CD14-positive monocyte (primary cell): ENCODE measurements at regions not wholly inside any gene's neighbourhood (a gene's known extent, or its start where the extent isn't known, plus 50 kb on each side); places are given as distances from the start of the nearest gene placed in this dataset.

Experiments
- DNase-seq, 3 donors: peaks; one replicate each; pipeline ENCODE4 v3.0.0-alpha.2; 2011 to 2022
- H2AFZ ChIP-seq: 2 replicates; pipeline ENCODE4 v1.6.0; 2012; ENCODE audit warnings: mild to moderate bottlenecking, low read depth, low read length, inconsistent platforms; ENCODE audit not compliant: insufficient read depth, poor library complexity, severe bottlenecking
- H3K27ac ChIP-seq, 2 donors: 1 replicate in 1 of 2; 2 replicates in 1 of 2; pipeline ENCODE4 v1.5.1; 2012 to 2013; ENCODE audit warnings: low read length in 2 of 2, control low read depth in 1 of 2, inconsistent platforms in 1 of 2, low read depth in 1 of 2, mild to moderate bottlenecking in 1 of 2
- H3K27me3 ChIP-seq, 2 donors: one replicate each; pipeline versions ENCODE4 v1.6.0 to v1.6.1; 2011 to 2013; ENCODE audit warnings: low read length in 2 of 2; ENCODE audit not compliant: control insufficient read depth in 2 of 2, insufficient read depth in 2 of 2
- H3K36me3 ChIP-seq, 2 donors: replicated peaks in 1 of 2; 1 replicate in 1 of 2; 2 replicates in 1 of 2; pipeline versions ENCODE4 v1.5.1 to v1.6.1; 2012 to 2013; ENCODE audit warnings: low read length in 2 of 2, control low read depth in 1 of 2, inconsistent platforms in 1 of 2, mild to moderate bottlenecking in 1 of 2; ENCODE audit not compliant: insufficient read depth in 2 of 2, control insufficient read depth in 1 of 2
- H3K4me1 ChIP-seq, 2 donors: 1 replicate in 1 of 2; 2 replicates in 1 of 2; pipeline versions ENCODE4 v1.5.1 to v1.6.1; 2012 to 2013; ENCODE audit warnings: low read length in 2 of 2, control low read depth in 1 of 2, inconsistent platforms in 1 of 2, mild to moderate bottlenecking in 1 of 2, moderate library complexity in 1 of 2; ENCODE audit not compliant: insufficient read depth in 2 of 2, control insufficient read depth in 1 of 2
- H3K4me2 ChIP-seq: replicated peaks from 2 replicates; pipeline ENCODE3; 2012; ENCODE audit warnings: low read length, moderate library complexity, mild to moderate bottlenecking; ENCODE audit not compliant: poor library complexity, severe bottlenecking; ENCODE audit errors: extremely low read depth
- H3K4me3 ChIP-seq, 3 experiments: fragments of 200-600 bp in 1 of 3; sonication (generic) in 1 of 3; replicated peaks in 1 of 3; 1 replicate in 2 of 3; 2 replicates in 1 of 3; pipeline ENCODE4 v1.5.1; 2011 to 2013; ENCODE audit warnings: low read length in 3 of 3, mild to moderate bottlenecking in 3 of 3, control low read depth in 2 of 3, low read depth in 2 of 3, inconsistent platforms in 1 of 3, moderate library complexity in 1 of 3
- H3K79me2 ChIP-seq: 2 replicates; pipeline ENCODE4 v1.6.0; 2012; ENCODE audit warnings: mild to moderate bottlenecking, control low read depth, inconsistent platforms, low read length, moderate library complexity; ENCODE audit not compliant: insufficient read depth
- H3K9ac ChIP-seq: 2 replicates; pipeline ENCODE4 v1.6.0; 2017; ENCODE audit warnings: low read length, mild to moderate bottlenecking; ENCODE audit not compliant: insufficient read depth, poor library complexity, severe bottlenecking
- H3K9me3 ChIP-seq, 2 donors: replicated peaks in 1 of 2; 1 replicate in 1 of 2; 2 replicates in 1 of 2; pipeline versions ENCODE4 v1.5.1 to v1.6.1; 2012 to 2013; ENCODE audit warnings: low read length in 2 of 2, control low read depth in 1 of 2; ENCODE audit not compliant: control insufficient read depth in 1 of 2, insufficient read depth in 1 of 2
- H4K20me1 ChIP-seq: 2 replicates; pipeline ENCODE4 v1.6.0; 2012; ENCODE audit warnings: mild to moderate bottlenecking, low read length, control low read depth, moderate library complexity; ENCODE audit not compliant: insufficient read depth
- H3K27ac Mint-ChIP-seq, 7 donors: one replicate each; pipeline ENCODE4 v1.8.0; 2020; ENCODE audit warnings: mild to moderate bottlenecking in 7 of 7, mixed read lengths in 7 of 7, moderate library complexity in 6 of 7, inconsistent platforms in 2 of 7
- H3K27me3 Mint-ChIP-seq, 3 donors: one replicate each; pipeline ENCODE4 v1.8.0; 2021 to 2022; ENCODE audit warnings: low read depth in 3 of 3, mild to moderate bottlenecking in 3 of 3, mixed read lengths in 3 of 3, moderate library complexity in 3 of 3, inconsistent platforms in 1 of 3
- H3K36me3 Mint-ChIP-seq, 2 donors: one replicate each; pipeline ENCODE4 v1.8.0; 2020; ENCODE audit warnings: mixed read lengths in 2 of 2, inconsistent platforms in 1 of 2, mild to moderate bottlenecking in 1 of 2
- H3K4me1 Mint-ChIP-seq: one replicate; pipeline ENCODE4 v1.8.0; 2020; ENCODE audit warnings: mild to moderate bottlenecking, mixed read lengths
- H3K4me3 Mint-ChIP-seq, 2 donors: one replicate each; pipeline ENCODE4 v1.8.0; 2020; ENCODE audit warnings: mild to moderate bottlenecking in 2 of 2, mixed read lengths in 2 of 2, moderate library complexity in 1 of 2
- H3K9me3 Mint-ChIP-seq, 7 donors: one replicate each; pipeline ENCODE4 v1.8.0; 2020 to 2022; ENCODE audit warnings: mixed read lengths in 7 of 7, mild to moderate bottlenecking in 6 of 7, moderate library complexity in 6 of 7, inconsistent platforms in 2 of 7
- CTCF ChIP-seq: fragments of 200-600 bp; IDR thresholded peaks from one replicate; pipeline ENCODE4 v1.8.0; 2022; ENCODE audit warnings: antibody characterized with exemption, mild to moderate bottlenecking
- WGBS: methylation state at CpG from one replicate; pipeline ENCODE4 v1.1.5; 2013; ENCODE audit warnings: missing lambda C conversion rate; ENCODE audit not compliant: insufficient coverage; 5-methylcytosine and 5-hydroxymethylcytosine counted together
- intact Hi-C, 2 donors: fragments of 100-400 bp; cut with micrococcal nuclease; formaldehyde crosslinking; loops; one replicate each; pipeline versions ENCODE4 v1.15.0 to v1.15.1; 2023

- intact Hi-C loops, result no loop called here
- no peak for TF ChIP-seq CTCF
- no peak overlapping the region for H3K4me3 Mint-ChIP-seq
- Histone ChIP-seq H3K4me2 (no peak overlapping the region), H3K27me3 (no peaks in the 10 kb centered on the region), H2AFZ (no peak overlapping the region), H3K9me3 (peaks cover 57 to 82% of the 10 kb centered on the region in 2 donors), H3K4me3 (no peak overlapping the region), H4K20me1 (no peaks in the 10 kb centered on the region), H3K36me3 (no peaks in the 10 kb centered on the region), H3K79me2 (no peaks in the 10 kb centered on the region), H3K27ac (no peak overlapping the region), H3K9ac (no peak overlapping the region), H3K4me1 (no peaks in the 10 kb centered on the region)
- no peaks in the 10 kb centered on the region for H3K36me3 Mint-ChIP-seq
- peaks cover 37 to 56% (median 49%) of the 10 kb centered on the region in 7 donors for H3K9me3 Mint-ChIP-seq
- peaks cover 0 to 3% (median 0%) of the 10 kb centered on the region in 3 donors for H3K27me3 Mint-ChIP-seq
- H3K4me1 Mint-ChIP-seq, result no peaks in the 10 kb centered on the region
- no peak overlapping the region for H3K27ac Mint-ChIP-seq
- WGBS, result 93% methylated on average over 10 of the region's 12 CpGs
- no peak for DNase-seq
Observed at GRCh38 chr16:35754391-35755369, 2295.3 kb downstream of the TP53TG3F start.

GRCh38 chr16:35788381-35788780 lies 2329.0 kb downstream of the TP53TG3F start:
- Mint-ChIP-seq H3K36me3 (no peaks in the 10 kb centered on the region), H3K27me3 (no peaks in the 10 kb centered on the region), H3K9me3 (peaks cover 16 to 65% (median 52%) of the 10 kb centered on the region in 7 donors), H3K4me3 (no peak overlapping the region), H3K4me1 (no peaks in the 10 kb centered on the region), H3K27ac (no peak overlapping the region)
- H3K4me3 ChIP-seq, result no peak overlapping the region
- no peaks in the 10 kb centered on the region for H4K20me1 ChIP-seq
- TF ChIP-seq CTCF, result no peak
- H3K27me3 ChIP-seq, result no peaks in the 10 kb centered on the region
- H3K79me2 ChIP-seq, result no peaks in the 10 kb centered on the region
- no peak overlapping the region for H3K9ac ChIP-seq
- H3K4me2 ChIP-seq, result no peak overlapping the region
- no peak overlapping the region for H3K27ac ChIP-seq
- H3K36me3 ChIP-seq, result no peaks in the 10 kb centered on the region
- H3K4me1 ChIP-seq, result no peaks in the 10 kb centered on the region
- peaks cover 70 to 95% of the 10 kb centered on the region in 2 donors for H3K9me3 ChIP-seq
- no peak for DNase-seq
- WGBS, result 84% methylated on average over 12 of the region's 12 CpGs
- no peak overlapping the region for H2AFZ ChIP-seq
- intact Hi-C loops, result loop anchor here in 1 of 2 donors (10.0 kb wide), 1 partner anchor 56 kb away; no protein-coding TSS in a partner anchor
